GM12878 (cell line): ENCODE measurements at regions not wholly inside any gene's neighbourhood (a gene's known extent, or its start where the extent isn't known, plus 50 kb on each side); places are given as distances from the start of the nearest gene placed in this dataset.

Source experiments
- ATAC-seq: fragments of 200-7000 bp; cut with Tn5 transposase; 3 replicates; pipeline ENCODE4 v1.9.1; 2020; ENCODE audit warnings: mild to moderate bottlenecking, moderate library complexity
- BruUV-seq: library from RNA; stranded (reverse); fragments of 400-500 nt; replicated peaks from 2 replicates; lab custom pipeline; 2021; lab: Mats Ljungman, UMichigan
- CTCF ChIA-PET: fragments of 300-600 bp; sonication (Branson Sonifier 250); formaldehyde crosslinking; extraction: SDS; loops from one replicate; lab custom pipeline; 2021; ENCODE audit warnings: inconsistent platforms; lab: Yijun Ruan, JAX
- POLR2A ChIA-PET: fragments of 350-600 bp; formaldehyde crosslinking; extraction: SDS; loops from one replicate; lab custom pipeline; 2021; ENCODE audit warnings: inconsistent platforms; lab: Charles Lee
- RAD21 ChIA-PET: fragments of 300-600 bp; sonication (Branson Sonifier 250); formaldehyde crosslinking; loops from one replicate; lab custom pipeline; 2023; ENCODE audit warnings: antibody characterized with exemption; ENCODE audit not compliant: unreplicated experiment; lab: Charles Lee
- SMC1A ChIA-PET: fragments of 300-600 bp; sonication (Branson Sonifier 250); formaldehyde crosslinking; loops from one replicate; lab custom pipeline; 2023; ENCODE audit not compliant: unreplicated experiment, uncharacterized antibody; lab: Charles Lee
- DNase-seq: peaks from one replicate; pipeline ENCODE4 v3.0.0-alpha.2; 2011; ENCODE audit warnings: low read depth, low spot score
- FAIRE-seq: peaks from 3 replicates; lab custom pipeline; 2011; peaks lifted over from hg19 to GRCh38; lab: Jason Lieb, UNC
- H2AFZ ChIP-seq: 2 replicates; pipeline ENCODE4 v1.6.0; 2011; ENCODE audit warnings: low read depth, low read length, control low read depth; ENCODE audit not compliant: control insufficient read depth
- H3K27ac ChIP-seq: 2 replicates; pipeline ENCODE4 v1.5.1; 2011; ENCODE audit warnings: control low read depth; ENCODE audit not compliant: control insufficient read depth, insufficient read depth
- H3K27me3 ChIP-seq, 2 experiments: replicated peaks in 1 of 2; 2 replicates each; pipeline versions ENCODE4 v1.6.0 to v1.6.1; 2011; ENCODE audit warnings: low read length in 1 of 2; ENCODE audit not compliant: control insufficient read depth in 2 of 2, insufficient read depth in 2 of 2
- H3K36me3 ChIP-seq, 2 experiments: 2 replicates each; pipeline ENCODE4 v1.5.1; 2011; ENCODE audit warnings: low read length in 1 of 2; ENCODE audit not compliant: control insufficient read depth in 2 of 2, insufficient read depth in 2 of 2
- H3K4me1 ChIP-seq: 2 replicates; pipeline ENCODE4 v1.6.1; 2011; ENCODE audit warnings: mild to moderate bottlenecking, low read length, moderate library complexity, mixed read lengths; ENCODE audit not compliant: control insufficient read depth, insufficient read depth
- H3K4me2 ChIP-seq: 2 replicates; pipeline ENCODE4 v1.6.0; 2011; ENCODE audit warnings: control low read depth; ENCODE audit not compliant: control insufficient read depth, insufficient read depth
- H3K4me3 ChIP-seq: fragments of 200-600 bp; sonication (generic); 2 replicates; pipeline ENCODE4 v1.5.1; 2016
- H3K79me2 ChIP-seq: 2 replicates; pipeline ENCODE4 v1.6.0; 2011; ENCODE audit warnings: low read length; ENCODE audit not compliant: control insufficient read depth, insufficient read depth
- H3K9ac ChIP-seq: 2 replicates; pipeline ENCODE4 v1.8.0; 2011; ENCODE audit warnings: low read length, control low read depth, mixed read lengths; ENCODE audit not compliant: control insufficient read depth, insufficient read depth
- H3K9me3 ChIP-seq: replicated peaks from 3 replicates; pipeline ENCODE4 v1.5.1; 2011; ENCODE audit warnings: mild to moderate bottlenecking, low read length; ENCODE audit not compliant: control insufficient read depth, insufficient read depth
- H4K20me1 ChIP-seq: 2 replicates; pipeline ENCODE4 v1.6.0; 2011; ENCODE audit not compliant: control insufficient read depth, insufficient read depth
- IKZF1 ChIP-seq: fragments of 450-650 bp; conservative IDR thresholded peaks from 2 replicates; pipeline ENCODE4 v1.6.1; 2017; ENCODE audit warnings: antibody characterized with exemption, mild to moderate bottlenecking
- KLF5 ChIP-seq: fragments of 450-650 bp; IDR thresholded peaks from 2 replicates; pipeline ENCODE4 v1.6.1; 2014; ENCODE audit warnings: mild to moderate bottlenecking; ENCODE audit not compliant: partially characterized antibody
- MEF2B ChIP-seq: fragments of 450-650 bp; IDR thresholded peaks from 2 replicates; pipeline ENCODE4 v1.6.1; 2018; ENCODE audit warnings: mild to moderate bottlenecking, moderate library complexity; ENCODE audit not compliant: partially characterized antibody, poor library complexity, severe bottlenecking
- RAD51 ChIP-seq: fragments of 450-650 bp; IDR thresholded peaks from 2 replicates; pipeline ENCODE4 v1.6.1; 2016; ENCODE audit warnings: moderate library complexity, mild to moderate bottlenecking, inconsistent platforms
- RFX5 ChIP-seq: IDR thresholded peaks from 2 replicates; pipeline ENCODE4 v1.6.1; 2011; ENCODE audit warnings: low read depth, low read length, improper control_type of control experiment
- SIN3A ChIP-seq: IDR thresholded peaks from 2 replicates; pipeline ENCODE4 v1.6.1; 2012; ENCODE audit warnings: low read depth, low read length, improper control_type of control experiment
- ZZZ3 ChIP-seq: IDR thresholded peaks from 2 replicates; pipeline ENCODE4 v1.6.1; 2011; ENCODE audit warnings: low read depth; ENCODE audit not compliant: control insufficient read depth, insufficient read length
- WGBS: methylation state at CpG from one replicate; pipeline ENCODE4 v1.1.6; 2016; ENCODE audit warnings: low lambda C conversion rate; ENCODE audit not compliant: insufficient replicate concordance, insufficient coverage; ENCODE audit errors: missing lambda C conversion rate; 5-methylcytosine and 5-hydroxymethylcytosine counted together
- in situ Hi-C: fragments of 300-500 bp; cut with MboI; formaldehyde crosslinking; loops from 9 replicates; pipeline ENCODE4 v1.14.3; 2018; ENCODE audit warnings: mixed read lengths
- intact Hi-C: fragments of 100-400 bp; cut with micrococcal nuclease; formaldehyde crosslinking; loops from one replicate; pipeline ENCODE4 v1.14.2; 2022; ENCODE audit not compliant: unreplicated experiment
- TF ChIP-seq, protein P1 (sequence below): IDR thresholded peaks from 2 replicates; pipeline ENCODE4 v1.6.1; 2011; ENCODE audit warnings: low read depth, low read length, improper control_type of control experiment, borderline replicate concordance

DNA sequence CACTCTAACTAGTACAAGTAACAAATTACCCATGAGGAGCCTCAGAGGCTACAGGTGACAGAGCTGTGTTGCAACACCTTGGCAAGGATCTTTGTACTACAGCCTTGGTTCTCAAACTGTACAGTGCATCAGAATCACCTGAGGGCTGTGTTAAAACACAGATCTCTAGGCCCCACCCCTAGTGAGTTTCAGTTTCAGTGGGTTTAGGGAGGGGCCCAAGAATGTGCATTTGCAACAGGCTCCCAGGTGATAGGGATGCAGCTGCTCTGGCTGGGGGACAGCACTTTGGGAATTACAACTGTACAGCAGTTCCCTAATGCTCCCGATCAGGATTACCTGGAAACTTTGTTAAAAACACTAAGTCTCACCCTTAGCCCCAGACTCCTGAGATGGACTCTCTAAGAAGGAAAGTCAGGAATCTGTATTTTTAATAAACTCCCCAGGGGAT is 66.1 kb upstream of the NR2F2 start:
- no TSS peak for BruUV-seq
- H2AFZ ChIP-seq = no peak overlapping the region
- H3K4me3 ChIP-seq = no peak overlapping the region
- H3K4me2 ChIP-seq = no peak overlapping the region
- peak; percentile 71 for ATAC-seq
- POLR2A ChIA-PET = interaction anchor here (1.5 kb wide), 2 partner anchors 8 to 72 kb away, joined by 3 to 4 read pairs; no protein-coding TSS in a partner anchor
- H3K27me3 ChIP-seq = no peaks in the 10 kb centered on the region
- no peaks in the 10 kb centered on the region for H3K9me3 ChIP-seq
- WGBS = 100% methylated on average over 1 of the region's 1 CpG
- no peak overlapping the region for H3K9ac ChIP-seq
- no peak for DNase-seq
- FAIRE-seq = no peak
- no peaks in the 10 kb centered on the region for H3K79me2 ChIP-seq
- H4K20me1 ChIP-seq = no peaks in the 10 kb centered on the region
- SMC1A ChIA-PET = interaction anchor here (0.5 to 1.8 kb wide), 5 partner anchors 10 to 976 kb away, joined by 3 to 9 read pairs (median 3); no protein-coding TSS in a partner anchor
- intact Hi-C loops = loop anchor here (5.0 kb wide), 1 partner anchor 63 kb away; no protein-coding TSS in a partner anchor
- no peaks in the 10 kb centered on the region for H3K36me3 ChIP-seq
- TF ChIP-seq RFX5 (no peak), RAD51 (no peak), KLF5 (no peak), ZZZ3 (no peak), SIN3A (no peak), IKZF1 (0 out of 2 replicates have a peak, but pooled peaks have one; percentile 17), MEF2B (peak; percentile 78)
- TF ChIP-seq, protein P1, sequence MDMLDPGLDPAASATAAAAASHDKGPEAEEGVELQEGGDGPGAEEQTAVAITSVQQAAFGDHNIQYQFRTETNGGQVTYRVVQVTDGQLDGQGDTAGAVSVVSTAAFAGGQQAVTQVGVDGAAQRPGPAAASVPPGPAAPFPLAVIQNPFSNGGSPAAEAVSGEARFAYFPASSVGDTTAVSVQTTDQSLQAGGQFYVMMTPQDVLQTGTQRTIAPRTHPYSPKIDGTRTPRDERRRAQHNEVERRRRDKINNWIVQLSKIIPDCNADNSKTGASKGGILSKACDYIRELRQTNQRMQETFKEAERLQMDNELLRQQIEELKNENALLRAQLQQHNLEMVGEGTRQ = no peak
- TF ChIP-seq, all 136 proteins: peak for 2
- H3K4me1 ChIP-seq = no peaks in the 10 kb centered on the region
- H3K27ac ChIP-seq = no peak overlapping the region
- in situ Hi-C loops = no loop called here
- RAD21 ChIA-PET = interaction anchor here (0.9 to 1.3 kb wide), 2 partner anchors 56 to 206 kb away, joined by 3 to 6 read pairs; no protein-coding TSS in a partner anchor
- CTCF ChIA-PET = no interaction called here
